ENCODE measurements at regions not wholly inside any gene's neighbourhood (a gene's known extent, or its start where the extent isn't known, plus 50 kb on each side); places are given as distances from the start of the nearest gene placed in this dataset.

GRCh38 chrX:6449946-6450345 is 85.0 kb downstream of the VCX3A start:
- no peaks in the 10 kb centered on the region for H3K4me1 ChIP-seq (ENCODE audit: insufficient read depth, low read length)
- no TSS peak for BruUV-seq (replicated peaks)
- no peak overlapping the region for H3K27ac ChIP-seq (ENCODE audit: low read length)
- H3K36me3 ChIP-seq (ENCODE audit: low read depth, low read length) = no peaks in the 10 kb centered on the region
- no peak overlapping the region for H3K9ac ChIP-seq (ENCODE audit: low read length)
- ChIA-PET CTCF (no interaction called here), POLR2A (ENCODE audit: unreplicated experiment) (no interaction called here)
- DNase-seq = no peak
- intact Hi-C loops (cut with micrococcal nuclease) = no loop called here
- H3K4me2 ChIP-seq (ENCODE audit: low read length) = no peak overlapping the region
- H2AFZ ChIP-seq (ENCODE audit: low read length) = no peak overlapping the region
- no peaks in the 10 kb centered on the region for H3K9me2 ChIP-seq (replicated peaks; ENCODE audit: low read length)
- no peak for TF ChIP-seq EZH2 (IDR thresholded peaks at IDR 0.05; ENCODE audit: low read length, unreplicated experiment)
- TF ChIP-seq, protein P1, sequence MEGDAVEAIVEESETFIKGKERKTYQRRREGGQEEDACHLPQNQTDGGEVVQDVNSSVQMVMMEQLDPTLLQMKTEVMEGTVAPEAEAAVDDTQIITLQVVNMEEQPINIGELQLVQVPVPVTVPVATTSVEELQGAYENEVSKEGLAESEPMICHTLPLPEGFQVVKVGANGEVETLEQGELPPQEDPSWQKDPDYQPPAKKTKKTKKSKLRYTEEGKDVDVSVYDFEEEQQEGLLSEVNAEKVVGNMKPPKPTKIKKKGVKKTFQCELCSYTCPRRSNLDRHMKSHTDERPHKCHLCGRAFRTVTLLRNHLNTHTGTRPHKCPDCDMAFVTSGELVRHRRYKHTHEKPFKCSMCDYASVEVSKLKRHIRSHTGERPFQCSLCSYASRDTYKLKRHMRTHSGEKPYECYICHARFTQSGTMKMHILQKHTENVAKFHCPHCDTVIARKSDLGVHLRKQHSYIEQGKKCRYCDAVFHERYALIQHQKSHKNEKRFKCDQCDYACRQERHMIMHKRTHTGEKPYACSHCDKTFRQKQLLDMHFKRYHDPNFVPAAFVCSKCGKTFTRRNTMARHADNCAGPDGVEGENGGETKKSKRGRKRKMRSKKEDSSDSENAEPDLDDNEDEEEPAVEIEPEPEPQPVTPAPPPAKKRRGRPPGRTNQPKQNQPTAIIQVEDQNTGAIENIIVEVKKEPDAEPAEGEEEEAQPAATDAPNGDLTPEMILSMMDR (conservative IDR thresholded peaks at IDR 0.05; ENCODE audit: low read depth, low read length) = no peak
- no peak for TF ChIP-seq EZH2phosphoT487 (IDR thresholded peaks at IDR 0.05; ENCODE audit: borderline replicate concordance, low read length)
- no peaks in the 10 kb centered on the region for H3F3A ChIP-seq (ENCODE audit: low read length, unreplicated experiment)
- no peak overlapping the region for H3K4me3 ChIP-seq (ENCODE audit: low read length)
- no peak for ATAC-seq
- no peaks in the 10 kb centered on the region for H3K9me3 ChIP-seq (ENCODE audit: low read length)
- H3K27me3 ChIP-seq (ENCODE audit: low read length) = no peaks in the 10 kb centered on the region
- no peaks in the 10 kb centered on the region for H3K79me2 ChIP-seq (ENCODE audit: low read length)
- no peaks in the 10 kb centered on the region for H4K20me1 ChIP-seq (ENCODE audit: low read length)

- ATAC-seq = no peak
- CTCF ChIA-PET = no interaction called here
Measured at GRCh38 chrX:6448003-6448402, 86.9 kb downstream of the VCX3A start.

DNA sequence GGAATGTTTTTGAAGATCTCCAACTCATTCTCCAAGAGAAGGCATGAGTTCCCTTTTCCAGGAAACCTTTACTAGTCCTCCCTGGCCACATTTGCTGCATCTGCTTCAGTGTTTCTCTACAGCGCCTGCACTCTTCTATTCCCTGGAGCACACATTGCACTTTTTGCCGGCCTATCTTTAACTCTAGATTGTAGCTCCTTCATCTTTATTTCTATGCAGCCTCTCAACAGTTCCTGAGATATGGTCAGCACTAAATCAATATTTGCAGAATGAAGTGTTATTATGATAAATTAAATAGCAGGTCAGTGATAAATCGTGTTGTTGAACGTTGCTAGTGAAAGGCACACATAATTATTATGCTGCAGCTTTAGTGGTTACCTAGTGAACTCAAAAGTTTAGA is 88.3 kb downstream of the VCX3A start:
- DNase-seq (no peak), ATAC-seq (no peak)
- no TSS peak for BruUV-seq (replicated peaks)
- Histone ChIP-seq H3K36me3 (ENCODE audit: low read depth, low read length) (no peaks in the 10 kb centered on the region), H3K4me2 (ENCODE audit: low read length) (no peak overlapping the region), H4K20me1 (ENCODE audit: low read length) (no peaks in the 10 kb centered on the region), H3K9ac (ENCODE audit: low read length) (no peak overlapping the region), H3K27me3 (ENCODE audit: low read length) (no peaks in the 10 kb centered on the region), H3K79me2 (ENCODE audit: low read length) (no peaks in the 10 kb centered on the region), H3K9me3 (ENCODE audit: low read length) (no peaks in the 10 kb centered on the region), H3K27ac (ENCODE audit: low read length) (no peak overlapping the region), H3K9me2 (replicated peaks; ENCODE audit: low read length) (no peaks in the 10 kb centered on the region), H3F3A (ENCODE audit: low read length, unreplicated experiment) (no peaks in the 10 kb centered on the region), H3K4me1 (ENCODE audit: insufficient read depth, low read length) (no peaks in the 10 kb centered on the region), H2AFZ (ENCODE audit: low read length) (no peak overlapping the region), H3K4me3 (ENCODE audit: low read length) (no peak overlapping the region)
- TF ChIP-seq EZH2 (IDR thresholded peaks at IDR 0.05; ENCODE audit: low read length, unreplicated experiment) = no peak
- TF ChIP-seq, protein P1 (conservative IDR thresholded peaks at IDR 0.05; ENCODE audit: low read depth, low read length) = no peak
- no peak for TF ChIP-seq EZH2phosphoT487 (IDR thresholded peaks at IDR 0.05; ENCODE audit: borderline replicate concordance, low read length)
- POLR2A ChIA-PET (ENCODE audit: unreplicated experiment) = no interaction called here
- CTCF ChIA-PET = no interaction called here
- intact Hi-C loops (cut with micrococcal nuclease) = no loop called here

More at GRCh38 chrX:6448003-6448402, 86.9 kb downstream of the VCX3A start:
- BruUV-seq (replicated peaks) = no TSS peak
- Histone ChIP-seq H2AFZ (ENCODE audit: low read length) (no peak overlapping the region), H3K79me2 (ENCODE audit: low read length) (no peaks in the 10 kb centered on the region), H3K9me2 (replicated peaks; ENCODE audit: low read length) (no peaks in the 10 kb centered on the region), H4K20me1 (ENCODE audit: low read length) (no peaks in the 10 kb centered on the region), H3K4me1 (ENCODE audit: insufficient read depth, low read length) (no peaks in the 10 kb centered on the region), H3K9ac (ENCODE audit: low read length) (no peak overlapping the region), H3K27me3 (ENCODE audit: low read length) (no peaks in the 10 kb centered on the region), H3K36me3 (ENCODE audit: low read depth, low read length) (no peaks in the 10 kb centered on the region), H3K4me3 (ENCODE audit: low read length) (no peak overlapping the region), H3K4me2 (ENCODE audit: low read length) (no peak overlapping the region), H3K9me3 (ENCODE audit: low read length) (no peaks in the 10 kb centered on the region), H3K27ac (ENCODE audit: low read length) (no peak overlapping the region), H3F3A (ENCODE audit: low read length, unreplicated experiment) (no peaks in the 10 kb centered on the region)
- POLR2A ChIA-PET (ENCODE audit: unreplicated experiment) = no interaction called here
- intact Hi-C loops (cut with micrococcal nuclease) = no loop called here
- TF ChIP-seq, protein P1 (conservative IDR thresholded peaks at IDR 0.05; ENCODE audit: low read depth, low read length) = no peak
- no peak for TF ChIP-seq EZH2phosphoT487 (IDR thresholded peaks at IDR 0.05; ENCODE audit: borderline replicate concordance, low read length)
- no peak for TF ChIP-seq EZH2 (IDR thresholded peaks at IDR 0.05; ENCODE audit: low read length, unreplicated experiment)
- no peak for DNase-seq
